ENCODE measurements at regions not wholly inside any gene's neighbourhood (a gene's known extent, or its start where the extent isn't known, plus 50 kb on each side); places are given as distances from the start of the nearest gene placed in this dataset.

DNA sequence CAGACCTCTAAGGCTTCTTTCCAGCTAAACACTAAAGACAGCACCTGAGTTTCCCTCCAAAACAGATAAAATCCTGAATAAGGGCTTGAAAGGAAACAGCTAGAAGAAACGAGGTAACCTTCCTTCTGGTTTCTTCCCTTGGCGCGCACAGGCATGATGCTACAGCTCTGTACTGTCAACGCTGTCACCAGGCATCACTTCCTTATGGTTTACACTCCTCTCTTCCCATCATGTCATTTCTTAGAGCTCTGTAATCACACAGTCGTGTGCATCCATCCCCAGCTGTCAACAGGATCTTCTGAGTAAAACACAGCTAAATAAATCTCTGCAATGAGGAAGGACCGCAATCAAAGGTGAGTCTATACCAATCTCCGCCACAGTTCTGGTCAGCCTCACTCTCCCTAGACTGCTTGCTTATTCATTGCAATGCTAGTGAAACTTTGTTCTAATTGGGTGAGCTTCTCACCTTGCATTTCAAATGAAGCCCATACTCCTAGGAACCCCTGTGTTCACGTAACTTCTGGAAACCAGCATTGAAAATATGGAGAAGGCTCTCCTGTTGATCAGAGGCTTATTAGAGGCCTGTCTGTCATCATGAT is 162.6 kb upstream of the DTNBP1 start:
- no peak overlapping the region for H3K27ac Mint-ChIP-seq
- no peak overlapping the region for H3K4me3 Mint-ChIP-seq (ENCODE audit: low read depth)
- H3K27me3 Mint-ChIP-seq: peaks cover 47% of the 10 kb centered on the region
- H3K36me3 Mint-ChIP-seq (ENCODE audit: insufficient read depth): no peaks in the 10 kb centered on the region
- no peaks in the 10 kb centered on the region for H3K4me1 Mint-ChIP-seq (ENCODE audit: low read depth)
- DNase-seq (ENCODE audit: low spot score, unreplicated experiment): no peak
- TF ChIP-seq, protein P1, sequence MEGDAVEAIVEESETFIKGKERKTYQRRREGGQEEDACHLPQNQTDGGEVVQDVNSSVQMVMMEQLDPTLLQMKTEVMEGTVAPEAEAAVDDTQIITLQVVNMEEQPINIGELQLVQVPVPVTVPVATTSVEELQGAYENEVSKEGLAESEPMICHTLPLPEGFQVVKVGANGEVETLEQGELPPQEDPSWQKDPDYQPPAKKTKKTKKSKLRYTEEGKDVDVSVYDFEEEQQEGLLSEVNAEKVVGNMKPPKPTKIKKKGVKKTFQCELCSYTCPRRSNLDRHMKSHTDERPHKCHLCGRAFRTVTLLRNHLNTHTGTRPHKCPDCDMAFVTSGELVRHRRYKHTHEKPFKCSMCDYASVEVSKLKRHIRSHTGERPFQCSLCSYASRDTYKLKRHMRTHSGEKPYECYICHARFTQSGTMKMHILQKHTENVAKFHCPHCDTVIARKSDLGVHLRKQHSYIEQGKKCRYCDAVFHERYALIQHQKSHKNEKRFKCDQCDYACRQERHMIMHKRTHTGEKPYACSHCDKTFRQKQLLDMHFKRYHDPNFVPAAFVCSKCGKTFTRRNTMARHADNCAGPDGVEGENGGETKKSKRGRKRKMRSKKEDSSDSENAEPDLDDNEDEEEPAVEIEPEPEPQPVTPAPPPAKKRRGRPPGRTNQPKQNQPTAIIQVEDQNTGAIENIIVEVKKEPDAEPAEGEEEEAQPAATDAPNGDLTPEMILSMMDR (IDR thresholded peaks at IDR 0.05; ENCODE audit: unreplicated experiment): no peak
- no peaks in the 10 kb centered on the region for H3K9me3 Mint-ChIP-seq (ENCODE audit: low read depth)

DNA sequence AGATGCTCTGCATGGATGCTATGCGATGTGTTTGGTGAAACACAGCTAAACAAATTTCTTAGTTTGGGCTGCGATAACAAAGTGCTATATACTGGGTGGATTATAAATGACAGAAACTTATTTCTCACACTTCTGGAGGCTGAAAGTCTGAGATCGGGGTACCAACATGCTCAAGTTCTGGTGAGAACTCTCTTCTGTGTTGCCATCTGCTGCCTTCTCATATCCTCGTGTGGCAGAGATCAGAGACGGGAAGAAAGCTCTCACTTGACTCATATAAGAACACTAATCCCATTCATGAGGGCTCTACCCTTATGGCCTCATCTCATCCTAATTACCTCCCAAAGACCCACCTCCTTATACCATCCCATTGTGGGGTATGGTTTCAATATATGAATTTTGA is 162.0 kb upstream of the DTNBP1 start:
- Mint-ChIP-seq H3K36me3 (ENCODE audit: insufficient read depth) (no peaks in the 10 kb centered on the region), H3K27ac (no peak overlapping the region), H3K4me3 (ENCODE audit: low read depth) (no peak overlapping the region), H3K9me3 (ENCODE audit: low read depth) (no peaks in the 10 kb centered on the region), H3K4me1 (ENCODE audit: low read depth) (no peaks in the 10 kb centered on the region), H3K27me3 (peaks cover 41% of the 10 kb centered on the region)
- no peak for DNase-seq (ENCODE audit: low spot score, unreplicated experiment)
- TF ChIP-seq, protein P1 (IDR thresholded peaks at IDR 0.05; ENCODE audit: unreplicated experiment): no peak

DNA sequence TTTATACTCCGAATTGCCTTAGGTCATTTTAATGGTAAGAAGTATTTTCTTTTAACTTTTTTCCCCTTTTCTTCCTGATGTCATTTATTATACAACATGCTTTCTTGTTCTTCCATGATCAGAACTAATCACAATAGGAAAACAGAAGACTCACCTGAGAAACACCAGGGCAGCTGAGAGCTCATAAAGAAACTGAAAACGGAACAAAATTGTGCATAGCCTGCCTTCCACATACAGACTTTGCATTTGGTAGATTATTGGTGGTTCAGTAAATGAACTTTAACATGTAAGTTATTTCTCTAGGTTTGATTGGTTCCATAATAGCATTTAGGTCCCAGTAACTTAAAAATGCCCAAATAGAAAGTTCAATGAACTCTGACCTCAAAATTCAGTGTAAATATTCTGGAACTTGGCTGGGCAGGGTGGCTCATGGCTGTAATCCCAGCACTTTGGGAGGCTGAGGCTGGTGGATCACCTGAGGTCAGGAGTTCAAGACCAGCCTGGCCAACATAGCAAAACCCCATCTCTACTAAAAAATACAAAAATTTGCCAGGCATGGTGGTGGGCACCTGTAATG is 161.1 kb upstream of the DTNBP1 start:
- Mint-ChIP-seq H3K9me3 (ENCODE audit: low read depth) (no peaks in the 10 kb centered on the region), H3K27ac (no peak overlapping the region), H3K4me3 (ENCODE audit: low read depth) (no peak overlapping the region), H3K4me1 (ENCODE audit: low read depth) (no peaks in the 10 kb centered on the region), H3K36me3 (ENCODE audit: insufficient read depth) (no peaks in the 10 kb centered on the region), H3K27me3 (peaks cover 37% of the 10 kb centered on the region)
- DNase-seq (ENCODE audit: low spot score, unreplicated experiment): no peak
- TF ChIP-seq, protein P1 (IDR thresholded peaks at IDR 0.05; ENCODE audit: unreplicated experiment): no peak

DNA sequence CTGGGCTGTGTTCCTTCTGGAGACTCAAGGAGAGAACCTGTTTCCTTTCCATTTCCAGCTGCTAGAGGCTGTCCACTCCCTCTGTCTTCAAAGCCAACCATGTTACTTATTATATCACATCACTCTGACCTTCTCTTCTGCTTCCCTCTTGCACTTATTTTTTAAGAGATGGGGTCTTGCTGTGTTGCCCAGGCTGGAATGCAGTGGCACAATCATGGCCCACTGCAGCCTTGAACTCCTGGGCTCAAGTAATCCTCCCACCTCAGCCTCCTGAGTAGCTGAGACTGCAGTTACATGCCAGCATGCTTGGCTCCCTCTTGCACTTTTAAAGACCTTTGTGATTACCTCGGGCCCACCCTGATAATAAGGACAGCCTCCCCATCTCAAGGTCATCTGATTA is 160.0 kb upstream of the DTNBP1 start:
- Mint-ChIP-seq H3K36me3 (ENCODE audit: insufficient read depth) (no peaks in the 10 kb centered on the region), H3K4me3 (ENCODE audit: low read depth) (no peak overlapping the region), H3K4me1 (ENCODE audit: low read depth) (no peaks in the 10 kb centered on the region), H3K27ac (no peak overlapping the region), H3K9me3 (ENCODE audit: low read depth) (no peaks in the 10 kb centered on the region), H3K27me3 (peaks cover 30% of the 10 kb centered on the region)
- no peak for DNase-seq (ENCODE audit: low spot score, unreplicated experiment)
- TF ChIP-seq, protein P1 (IDR thresholded peaks at IDR 0.05; ENCODE audit: unreplicated experiment): no peak

DNA sequence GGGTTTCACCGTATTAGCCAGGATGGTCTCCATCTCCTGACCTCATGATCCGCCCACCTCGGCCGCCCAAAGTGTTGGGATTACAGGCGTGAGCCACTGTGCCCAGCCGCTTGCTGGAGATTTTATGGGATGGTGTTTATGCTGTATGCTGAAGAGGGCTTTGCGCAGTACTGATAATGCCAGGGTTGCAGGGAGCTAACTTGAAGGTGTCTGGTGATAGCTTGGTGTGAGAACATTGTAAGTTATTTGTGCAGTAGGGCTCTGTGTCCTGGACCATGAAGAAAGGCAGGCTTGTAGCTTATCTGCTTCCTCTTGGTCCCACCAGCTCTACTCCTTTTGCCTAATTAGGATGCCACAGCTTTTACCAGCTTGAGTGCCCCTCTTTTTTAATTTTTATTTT is 157.0 kb upstream of the DTNBP1 start:
- Mint-ChIP-seq H3K36me3 (ENCODE audit: insufficient read depth) (no peaks in the 10 kb centered on the region), H3K27ac (no peak overlapping the region), H3K4me1 (ENCODE audit: low read depth) (peaks cover 8% of the 10 kb centered on the region), H3K4me3 (ENCODE audit: low read depth) (no peak overlapping the region), H3K9me3 (ENCODE audit: low read depth) (peaks cover 4% of the 10 kb centered on the region), H3K27me3 (peaks cover 17% of the 10 kb centered on the region)
- no peak for DNase-seq (ENCODE audit: low spot score, unreplicated experiment)
- TF ChIP-seq, protein P1 (IDR thresholded peaks at IDR 0.05; ENCODE audit: unreplicated experiment): no peak
